GM18519 (cell line): ENCODE measurements at regions not wholly inside any gene's neighbourhood (a gene's known extent, or its start where the extent isn't known, plus 50 kb on each side); places are given as distances from the start of the nearest gene placed in this dataset.

ENCODE experiments used
- ATAC-seq: cut with Tn5 transposase; IDR thresholded peaks from one replicate; pipeline ENCODE4 v1.9.1; 2021; ENCODE audit warnings: mild to moderate bottlenecking, moderate library complexity; ENCODE audit not compliant: unreplicated experiment, low FRiP score

- no peak for ATAC-seq
Measured at GRCh38 chr5:123876276-123876790, 364.4 kb downstream of the CSNK1G3 start.

GRCh38 chr5:123875561-123876275 lies 363.7 kb downstream of the CSNK1G3 start:
- ATAC-seq, result no peak

GRCh38 chr5:123874600-123875201 lies 362.7 kb downstream of the CSNK1G3 start:
- ATAC-seq, result no peak

GRCh38 chr5:123873846-123874245 lies 361.9 kb downstream of the CSNK1G3 start:
- ATAC-seq, result no peak

GRCh38 chr5:123871373-123871772 lies 359.4 kb downstream of the CSNK1G3 start:
- ATAC-seq, result no peak

GRCh38 chr5:123868881-123869280 lies 356.9 kb downstream of the CSNK1G3 start:
- ATAC-seq, result no peak

GRCh38 chr5:123868267-123868666 lies 356.3 kb downstream of the CSNK1G3 start:
- ATAC-seq, result no peak

- no peak for ATAC-seq
Measured at GRCh38 chr5:123865641-123866040, 353.7 kb downstream of the CSNK1G3 start.

GRCh38 chr5:123864578-123864977 lies 352.6 kb downstream of the CSNK1G3 start:
- no peak for ATAC-seq

- ATAC-seq, result no peak
Measured at GRCh38 chr5:123858938-123859337, 347.0 kb downstream of the CSNK1G3 start.

GRCh38 chr5:123856766-123857165 lies 344.8 kb downstream of the CSNK1G3 start:
- ATAC-seq, result no peak

- ATAC-seq, result no peak
Measured at GRCh38 chr5:123855609-123856008, 343.6 kb downstream of the CSNK1G3 start.

GRCh38 chr5:123845356-123846100 lies 333.6 kb downstream of the CSNK1G3 start:
- no peak for ATAC-seq

GRCh38 chr5:123844873-123845272 lies 332.9 kb downstream of the CSNK1G3 start:
- ATAC-seq, result no peak

GRCh38 chr5:123835421-123835820 lies 323.4 kb downstream of the CSNK1G3 start:
- ATAC-seq, result no peak

- no peak for ATAC-seq
Measured at GRCh38 chr5:123830575-123830974, 318.6 kb downstream of the CSNK1G3 start.

GRCh38 chr5:123827811-123828210 lies 315.8 kb downstream of the CSNK1G3 start:
- ATAC-seq, result no peak

GRCh38 chr5:123819833-123820232 lies 307.9 kb downstream of the CSNK1G3 start:
- ATAC-seq, result no peak

GRCh38 chr5:123819386-123819785 lies 307.4 kb downstream of the CSNK1G3 start:
- ATAC-seq, result no peak

- no peak for ATAC-seq
Measured at GRCh38 chr5:123817267-123817666, 305.3 kb downstream of the CSNK1G3 start.

GRCh38 chr5:123814801-123815470 lies 303.0 kb downstream of the CSNK1G3 start:
- no peak for ATAC-seq
